GM21529 (cell line): ENCODE measurements at regions not wholly inside any gene's neighbourhood (a gene's known extent, or its start where the extent isn't known, plus 50 kb on each side); places are given as distances from the start of the nearest gene placed in this dataset.

Experiments used
- ATAC-seq: cut with Tn5 transposase; IDR thresholded peaks from one replicate; pipeline ENCODE4 v1.9.1; 2021; ENCODE audit not compliant: unreplicated experiment

GRCh38 chr13:64305246-64305645 lies 2889.6 kb upstream of the PCDH20 start:
- ATAC-seq, result no peak

GRCh38 chr13:64300239-64300638 lies 2884.6 kb upstream of the PCDH20 start:
- no peak for ATAC-seq

GRCh38 chr13:64293923-64294322 lies 2878.3 kb upstream of the PCDH20 start:
- no peak for ATAC-seq

- no peak for ATAC-seq
Measured at GRCh38 chr13:64289702-64290101, 2874.1 kb upstream of the PCDH20 start.

- ATAC-seq, result no peak
Measured at GRCh38 chr13:64283926-64284325, 2868.3 kb upstream of the PCDH20 start.

GRCh38 chr13:64278493-64278892 lies 2862.8 kb upstream of the PCDH20 start:
- ATAC-seq, result no peak

GRCh38 chr13:64277097-64277496 lies 2861.4 kb upstream of the PCDH20 start:
- ATAC-seq, result no peak

- no peak for ATAC-seq
Measured at GRCh38 chr13:64276232-64276631, 2860.6 kb upstream of the PCDH20 start.

- ATAC-seq, result no peak
Measured at GRCh38 chr13:64274481-64275217, 2859.0 kb upstream of the PCDH20 start.

- ATAC-seq, result no peak
Measured at GRCh38 chr13:64273780-64274179, 2858.1 kb upstream of the PCDH20 start.

GRCh38 chr13:64272681-64273080 lies 2857.0 kb upstream of the PCDH20 start:
- ATAC-seq, result no peak

- no peak for ATAC-seq
Measured at GRCh38 chr13:64266024-64266423, 2850.4 kb upstream of the PCDH20 start.

GRCh38 chr13:64263285-64263684 lies 2847.6 kb upstream of the PCDH20 start:
- no peak for ATAC-seq

- ATAC-seq, result no peak
Measured at GRCh38 chr13:64256751-64257150, 2841.1 kb upstream of the PCDH20 start.

GRCh38 chr13:64255988-64256387 lies 2840.3 kb upstream of the PCDH20 start:
- ATAC-seq, result no peak

- ATAC-seq, result no peak
Measured at GRCh38 chr13:64248371-64249065, 2832.9 kb upstream of the PCDH20 start.

- ATAC-seq, result no peak
Measured at GRCh38 chr13:64239372-64239771, 2823.7 kb upstream of the PCDH20 start.

- ATAC-seq, result no peak
Measured at GRCh38 chr13:64234255-64234654, 2818.6 kb upstream of the PCDH20 start.

GRCh38 chr13:64223016-64223415 lies 2807.4 kb upstream of the PCDH20 start:
- no peak for ATAC-seq

- no peak for ATAC-seq
Measured at GRCh38 chr13:64206430-64207225, 2791.0 kb upstream of the PCDH20 start.

- ATAC-seq, result no peak
Measured at GRCh38 chr13:64202517-64202916, 2786.9 kb upstream of the PCDH20 start.

- ATAC-seq, result no peak
Measured at GRCh38 chr13:64197232-64197631, 2781.6 kb upstream of the PCDH20 start.
